Colonic mucosa (tissue), 4 donors: ENCODE measurements at regions not wholly inside any gene's neighbourhood (a gene's known extent, or its start where the extent isn't known, plus 50 kb on each side); places are given as distances from the start of the nearest gene placed in this dataset.

Experiments
- DNase-seq: peaks from one replicate; pipeline ENCODE4 v3.0.0-alpha.2; 2020
- H3K27ac ChIP-seq: fragments of 200-600 bp; one replicate; pipeline ENCODE4 v1.8.0; 2021
- H3K27me3 ChIP-seq: fragments of 200-600 bp; one replicate; pipeline ENCODE4 v1.8.0; 2021
- H3K36me3 ChIP-seq: fragments of 200-600 bp; one replicate; pipeline ENCODE4 v1.8.0; 2021
- H3K4me1 ChIP-seq: fragments of 200-600 bp; one replicate; pipeline ENCODE4 v1.8.0; 2021; ENCODE audit warnings: mild to moderate bottlenecking
- H3K4me3 ChIP-seq: fragments of 200-600 bp; one replicate; pipeline ENCODE4 v1.8.0; 2021
- H3K9ac ChIP-seq, 2 donors: one replicate each; pipeline ENCODE4 v1.7.0; 2013; ENCODE audit warnings: control low read depth in 2 of 2, low read depth in 2 of 2, low read length in 2 of 2
- H3K9me3 ChIP-seq: fragments of 200-600 bp; one replicate; pipeline ENCODE4 v1.8.0; 2021
- CTCF ChIP-seq: fragments of 200-600 bp; IDR thresholded peaks from one replicate; pipeline ENCODE4 v1.8.0; 2022; ENCODE audit warnings: antibody characterized with exemption, mild to moderate bottlenecking
- intact Hi-C: fragments of 100-400 bp; cut with DNase I; formaldehyde crosslinking; loops from one replicate; pipeline ENCODE4 v1.14.1; 2022
- donor health status: healthy.
- donor health status: DM: no; HTN: no; CAD: no.
- donor health status: DM: no; HTN: no; CAD: no.

- Histone ChIP-seq H3K9ac (no peak overlapping the region), H3K4me1 (no peaks in the 10 kb centered on the region), H3K27me3 (no peaks in the 10 kb centered on the region), H3K4me3 (no peak overlapping the region), H3K9me3 (no peaks in the 10 kb centered on the region), H3K27ac (no peak overlapping the region), H3K36me3 (no peaks in the 10 kb centered on the region)
- TF ChIP-seq CTCF, result no peak
- DNase-seq, result no peak
- intact Hi-C loops, result no loop called here
These were observed 263.4 kb downstream of the DHX35 start for GRCh38 chr20:39225536-39225935.

DNA sequence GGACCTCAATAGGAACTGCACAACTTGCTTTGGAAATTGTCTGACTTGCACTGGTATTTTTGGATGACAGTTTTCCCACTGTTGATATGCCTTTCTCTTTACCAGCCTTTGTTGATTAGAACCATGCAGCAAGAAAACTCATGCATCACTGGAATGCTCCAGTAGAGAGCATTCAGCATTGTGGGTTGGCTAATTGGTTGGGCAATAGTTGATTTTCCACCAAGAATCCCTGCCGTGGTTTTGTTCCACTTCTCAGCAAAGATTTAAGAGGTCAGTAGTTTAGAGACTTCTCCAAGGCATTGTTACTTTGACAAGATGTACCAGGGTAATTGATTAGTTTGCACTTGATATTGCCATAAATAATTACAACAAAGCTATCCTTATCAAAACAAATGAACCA, 260.0 kb downstream of the DHX35 start:
- intact Hi-C loops, result no loop called here
- Histone ChIP-seq H3K36me3 (no peaks in the 10 kb centered on the region), H3K4me1 (no peaks in the 10 kb centered on the region), H3K4me3 (no peak overlapping the region), H3K9me3 (no peaks in the 10 kb centered on the region), H3K27ac (no peak overlapping the region), H3K27me3 (no peaks in the 10 kb centered on the region), H3K9ac (no peak overlapping the region)
- DNase-seq, result no peak
- no peak for TF ChIP-seq CTCF

DNA sequence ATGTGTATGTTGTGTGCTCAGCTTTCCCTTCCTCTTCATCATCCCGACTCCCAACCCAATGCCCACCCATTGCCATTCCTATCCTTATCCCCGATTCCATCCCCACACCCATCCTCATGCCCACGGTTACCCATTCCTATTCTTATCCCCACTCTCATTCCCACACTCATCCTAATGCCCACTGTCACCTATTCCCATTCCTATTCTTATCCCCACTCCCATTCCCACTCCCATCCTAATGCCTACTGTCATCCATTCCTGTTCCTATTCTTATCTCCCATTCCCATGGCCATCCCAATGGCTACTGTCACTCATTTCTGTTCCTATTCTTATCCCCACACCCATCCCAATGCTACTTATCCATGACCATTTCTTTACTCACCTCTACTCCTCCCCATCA, 254.1 kb downstream of the DHX35 start:
- DNase-seq, result no peak
- Histone ChIP-seq H3K9ac (no peak overlapping the region), H3K9me3 (no peaks in the 10 kb centered on the region), H3K27ac (no peak overlapping the region), H3K4me3 (no peak overlapping the region), H3K4me1 (no peaks in the 10 kb centered on the region), H3K27me3 (no peaks in the 10 kb centered on the region), H3K36me3 (no peaks in the 10 kb centered on the region)
- intact Hi-C loops, result no loop called here
- no peak for TF ChIP-seq CTCF

- intact Hi-C loops, result no loop called here
- Histone ChIP-seq H3K36me3 (no peaks in the 10 kb centered on the region), H3K9ac (no peak overlapping the region), H3K27me3 (no peaks in the 10 kb centered on the region), H3K4me1 (no peaks in the 10 kb centered on the region), H3K9me3 (no peaks in the 10 kb centered on the region), H3K27ac (no peak overlapping the region), H3K4me3 (no peak overlapping the region)
- DNase-seq, result no peak
- TF ChIP-seq CTCF, result no peak
These were observed 252.7 kb downstream of the DHX35 start for GRCh38 chr20:39214828-39215227.

DNA sequence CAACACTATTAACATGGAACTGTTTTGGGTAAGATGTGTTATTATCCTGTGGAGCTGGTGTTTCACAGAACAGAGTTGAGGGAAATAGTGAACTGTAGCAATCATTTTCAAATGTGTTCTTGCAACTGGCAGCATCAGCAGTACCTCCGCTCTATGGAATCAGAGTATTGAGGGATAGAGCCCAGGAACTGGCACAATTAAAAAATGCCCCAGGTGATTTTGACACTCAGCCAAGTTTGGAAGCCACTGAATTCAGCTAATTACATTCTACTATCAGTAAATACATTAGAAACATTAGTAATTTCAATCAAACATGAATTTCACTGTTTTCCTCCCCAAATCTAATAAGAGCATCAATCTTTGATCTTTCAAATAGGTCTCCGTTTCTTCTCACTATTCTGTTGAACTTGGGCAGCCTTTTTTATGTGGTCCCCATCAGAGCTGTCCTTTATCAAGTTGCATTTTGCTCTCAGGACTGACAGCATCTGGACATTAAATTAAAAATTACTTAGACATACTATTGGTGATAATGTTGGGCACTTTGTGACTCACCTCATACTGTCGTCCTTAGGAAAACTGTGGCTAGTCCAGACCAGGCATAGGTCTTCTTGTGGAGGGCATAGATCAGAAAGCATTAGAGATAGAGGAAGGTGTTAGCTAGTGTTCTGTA, 251.5 kb downstream of the DHX35 start:
- Histone ChIP-seq H3K4me3 (no peak overlapping the region), H3K9ac (no peak overlapping the region), H3K4me1 (no peaks in the 10 kb centered on the region), H3K9me3 (no peaks in the 10 kb centered on the region), H3K36me3 (no peaks in the 10 kb centered on the region), H3K27me3 (no peaks in the 10 kb centered on the region), H3K27ac (no peak overlapping the region)
- TF ChIP-seq CTCF, result no peak
- intact Hi-C loops, result no loop called here
- DNase-seq, result no peak
